Pancreas (tissue), 10 donors: ENCODE measurements at regions not wholly inside any gene's neighbourhood (a gene's known extent, or its start where the extent isn't known, plus 50 kb on each side); places are given as distances from the start of the nearest gene placed in this dataset.

ENCODE experiments used
- ATAC-seq, 4 donors: fragments of 200-7000 bp; cut with Tn5 transposase; one replicate each; pipeline versions ENCODE4 v1.8.0 to v1.9.1; 2020; ENCODE audit warnings: mild to moderate bottlenecking in 4 of 4, moderate library complexity in 4 of 4
- DNase-seq, 6 donors: peaks; one replicate each; pipeline ENCODE4 v3.0.0-alpha.2; 2020
- FAIRE-seq: peaks from 2 replicates; lab custom pipeline; 2012; peaks lifted over from hg19 to GRCh38; lab: Jason Lieb, UNC
- H3K27ac ChIP-seq, 4 donors: fragments of 200-600 bp; sonication (generic); 1 replicate in 3 of 4; 2 replicates in 1 of 4; pipeline versions ENCODE4 v1.5.0 to v1.8.0; 2020
- H3K27me3 ChIP-seq, 4 donors: fragments of 200-600 bp; one replicate each; pipeline ENCODE4 v1.8.0; 2021
- H3K36me3 ChIP-seq, 3 donors: fragments of 200-600 bp; sonication (generic) in 1 of 3; one replicate each; pipeline versions ENCODE4 v1.5.0 to v1.8.0; 2020 to 2021
- H3K4me1 ChIP-seq, 3 donors: fragments of 200-600 bp; one replicate each; pipeline ENCODE4 v1.8.0; 2021
- H3K4me3 ChIP-seq, 4 donors: fragments of 200-600 bp; sonication (generic) in 2 of 4; one replicate each; pipeline versions ENCODE4 v1.5.0 to v1.8.0; 2020 to 2021
- H3K9me3 ChIP-seq, 4 donors: fragments of 200-600 bp; one replicate each; pipeline ENCODE4 v1.8.0; 2021
- WGBS, 2 donors: extraction: QIAGEN DNeasy Blood & Tissue Kit; methylation state at CpG; one replicate each; pipeline ENCODE4 v1.1.7; 2013; 5-methylcytosine and 5-hydroxymethylcytosine counted together
- intact Hi-C, 3 donors: fragments of 100-400 bp; cut with DNase I; formaldehyde crosslinking; loops; one replicate each; pipeline versions ENCODE4 v1.11.1 to v1.14.2; 2022
- TF ChIP-seq, protein P1 (sequence below), 4 donors: fragments of 200-600 bp; sonication (generic) in 3 of 4; IDR thresholded peaks; one replicate each; pipeline versions ENCODE4 v1.5.0 to v1.8.0; 2021; ENCODE audit warnings: antibody characterized with exemption in 4 of 4
- donor health status: healthy with polysubstance abuse.
- donor health status: DM: no; HTN: no; CAD: no; lungs with moderate emphysema.
- donor health status: DM: no; HTN: no; CAD: no.
- donor health status: control.
- donor health status: control.
- donor health status: Bipolar disorder and iron deficiency.
- donor health status: DM: yes; HTN: yes; CAD: no.
- donor health status: DM: no; HTN: no; CAD: no.
- donor health status: DM: no; HTN: no; CAD: no.
- donor health status: DM: yes; HTN: yes; CAD: no.

DNA sequence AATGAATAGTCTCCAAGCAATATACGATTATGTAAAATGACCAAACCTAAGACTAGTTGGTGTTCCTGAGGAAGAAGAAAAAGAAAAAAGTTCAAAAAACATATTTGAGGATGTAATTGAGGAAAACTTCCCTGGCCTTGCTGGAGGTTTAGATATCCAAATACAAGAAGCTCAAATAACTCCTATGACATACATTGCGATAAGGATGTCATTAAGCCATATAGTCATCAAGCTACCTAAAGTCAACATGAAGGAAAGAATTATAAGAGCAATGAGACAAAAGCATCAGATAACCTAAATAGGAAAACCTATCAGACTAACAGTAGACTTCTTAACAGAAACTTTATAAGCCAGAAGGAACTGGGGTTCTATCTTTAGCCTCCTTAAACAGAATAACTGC is 231.1 kb downstream of the TUSC7 start:
- TF ChIP-seq, protein P1, sequence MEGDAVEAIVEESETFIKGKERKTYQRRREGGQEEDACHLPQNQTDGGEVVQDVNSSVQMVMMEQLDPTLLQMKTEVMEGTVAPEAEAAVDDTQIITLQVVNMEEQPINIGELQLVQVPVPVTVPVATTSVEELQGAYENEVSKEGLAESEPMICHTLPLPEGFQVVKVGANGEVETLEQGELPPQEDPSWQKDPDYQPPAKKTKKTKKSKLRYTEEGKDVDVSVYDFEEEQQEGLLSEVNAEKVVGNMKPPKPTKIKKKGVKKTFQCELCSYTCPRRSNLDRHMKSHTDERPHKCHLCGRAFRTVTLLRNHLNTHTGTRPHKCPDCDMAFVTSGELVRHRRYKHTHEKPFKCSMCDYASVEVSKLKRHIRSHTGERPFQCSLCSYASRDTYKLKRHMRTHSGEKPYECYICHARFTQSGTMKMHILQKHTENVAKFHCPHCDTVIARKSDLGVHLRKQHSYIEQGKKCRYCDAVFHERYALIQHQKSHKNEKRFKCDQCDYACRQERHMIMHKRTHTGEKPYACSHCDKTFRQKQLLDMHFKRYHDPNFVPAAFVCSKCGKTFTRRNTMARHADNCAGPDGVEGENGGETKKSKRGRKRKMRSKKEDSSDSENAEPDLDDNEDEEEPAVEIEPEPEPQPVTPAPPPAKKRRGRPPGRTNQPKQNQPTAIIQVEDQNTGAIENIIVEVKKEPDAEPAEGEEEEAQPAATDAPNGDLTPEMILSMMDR (IDR thresholded peaks at IDR 0.05), result no peak
- Histone ChIP-seq H3K9me3 (no peaks in the 10 kb centered on the region), H3K27ac (no peak overlapping the region), H3K4me1 (no peaks in the 10 kb centered on the region), H3K4me3 (no peak overlapping the region), H3K36me3 (no peaks in the 10 kb centered on the region), H3K27me3 (peaks cover 0 to 3% (median 0%) of the 10 kb centered on the region in 4 donors)
- intact Hi-C loops, result no loop called here
- ATAC-seq (no peak), FAIRE-seq (peak; percentile 34), DNase-seq (no peak)
- 92 to 96% methylated on average over 2 of the region's 2 CpGs for WGBS, 2 donors

DNA sequence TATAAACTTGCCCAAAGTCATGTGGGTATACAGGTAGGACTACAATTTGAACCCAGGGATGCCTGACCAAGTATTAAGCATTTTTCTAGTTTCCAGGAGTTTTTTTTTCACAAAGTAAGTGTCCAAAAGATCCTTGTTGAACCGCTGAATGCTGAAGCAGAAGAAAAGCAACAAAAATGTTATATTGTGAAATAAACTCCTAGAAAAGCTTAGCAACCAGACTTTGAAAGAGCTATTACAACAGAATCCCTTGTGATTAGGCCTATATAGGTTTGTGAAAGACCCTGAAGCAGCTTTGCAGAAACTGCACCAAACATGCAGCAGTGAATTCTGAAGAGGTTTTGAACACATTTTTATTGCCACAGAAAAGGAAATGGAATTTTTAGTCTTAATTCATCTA is 236.8 kb downstream of the TUSC7 start:
- H3K27ac ChIP-seq, result no peak overlapping the region
- no peaks in the 10 kb centered on the region for H3K4me1 ChIP-seq
- no peaks in the 10 kb centered on the region for H3K9me3 ChIP-seq
- intact Hi-C loops, result no loop called here
- no peaks in the 10 kb centered on the region for H3K27me3 ChIP-seq
- TF ChIP-seq, protein P1 (IDR thresholded peaks at IDR 0.05), result no peak
- H3K36me3 ChIP-seq, result no peaks in the 10 kb centered on the region
- 89 to 90% methylated on average over 1 of the region's 1 CpG for WGBS, 2 donors
- DNase-seq (no peak), FAIRE-seq (no peak), ATAC-seq (no peak)
- H3K4me3 ChIP-seq, result no peak overlapping the region

DNA sequence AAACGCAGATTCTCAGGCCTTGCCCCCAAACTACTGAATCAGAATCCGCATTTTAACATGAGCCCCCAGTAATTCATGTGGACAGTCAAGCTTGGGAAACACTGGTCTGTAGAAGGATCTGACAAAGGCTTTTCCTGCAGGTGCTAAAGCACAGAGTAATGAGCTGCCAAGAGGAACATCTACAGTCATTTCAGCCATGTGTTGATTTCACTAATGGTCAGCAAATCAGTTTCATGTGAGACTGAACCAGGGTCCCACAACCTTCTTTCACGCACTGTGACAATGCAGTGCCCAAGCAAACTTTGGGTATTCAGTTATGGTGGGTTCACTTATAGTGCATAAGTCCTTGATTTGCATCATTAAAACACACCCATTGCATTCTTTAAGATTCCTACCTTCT is 237.6 kb downstream of the TUSC7 start:
- Histone ChIP-seq H3K4me3 (no peak overlapping the region), H3K9me3 (no peaks in the 10 kb centered on the region), H3K36me3 (no peaks in the 10 kb centered on the region), H3K27ac (no peak overlapping the region), H3K4me1 (no peaks in the 10 kb centered on the region), H3K27me3 (no peaks in the 10 kb centered on the region)
- WGBS, 2 donors, result 90 to 93% methylated on average over 3 of the region's 3 CpGs
- TF ChIP-seq, protein P1 (IDR thresholded peaks at IDR 0.05), result no peak
- FAIRE-seq (no peak), DNase-seq (no peak), ATAC-seq (no peak)
- intact Hi-C loops, result no loop called here

DNA sequence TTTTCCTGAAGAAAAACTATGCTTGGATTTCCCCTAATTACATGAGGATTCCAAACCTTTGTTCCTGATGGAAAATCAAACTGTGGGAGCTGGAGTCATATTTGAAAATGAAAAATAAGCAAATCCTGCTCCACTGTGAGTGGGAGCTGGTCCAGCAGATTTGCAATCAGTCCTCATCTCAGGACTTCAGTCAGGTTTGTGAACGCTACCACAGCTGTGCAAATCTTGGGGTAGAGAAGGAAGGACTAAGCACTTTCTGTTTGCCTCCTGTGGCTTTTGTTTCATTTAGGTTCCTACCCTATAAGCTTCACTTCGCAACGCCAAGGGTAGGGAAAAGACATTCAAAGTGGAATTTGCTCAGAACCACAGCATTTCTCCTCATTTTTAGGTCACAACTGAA is 238.2 kb downstream of the TUSC7 start:
- Histone ChIP-seq H3K36me3 (no peaks in the 10 kb centered on the region), H3K27me3 (no peaks in the 10 kb centered on the region), H3K27ac (no peak overlapping the region), H3K4me3 (peak overlapping the region in 1 of 4 donors; percentile 19), H3K4me1 (no peaks in the 10 kb centered on the region), H3K9me3 (no peaks in the 10 kb centered on the region)
- FAIRE-seq (no peak), ATAC-seq (peak; percentile 77 to 85 (median 78)), DNase-seq (peak in 1 of 6 donors; percentile 25)
- TF ChIP-seq, protein P1 (IDR thresholded peaks at IDR 0.05), result no peak
- intact Hi-C loops, result no loop called here
- 14 to 18% methylated on average over 3 of the region's 3 CpGs for WGBS, 2 donors

DNA sequence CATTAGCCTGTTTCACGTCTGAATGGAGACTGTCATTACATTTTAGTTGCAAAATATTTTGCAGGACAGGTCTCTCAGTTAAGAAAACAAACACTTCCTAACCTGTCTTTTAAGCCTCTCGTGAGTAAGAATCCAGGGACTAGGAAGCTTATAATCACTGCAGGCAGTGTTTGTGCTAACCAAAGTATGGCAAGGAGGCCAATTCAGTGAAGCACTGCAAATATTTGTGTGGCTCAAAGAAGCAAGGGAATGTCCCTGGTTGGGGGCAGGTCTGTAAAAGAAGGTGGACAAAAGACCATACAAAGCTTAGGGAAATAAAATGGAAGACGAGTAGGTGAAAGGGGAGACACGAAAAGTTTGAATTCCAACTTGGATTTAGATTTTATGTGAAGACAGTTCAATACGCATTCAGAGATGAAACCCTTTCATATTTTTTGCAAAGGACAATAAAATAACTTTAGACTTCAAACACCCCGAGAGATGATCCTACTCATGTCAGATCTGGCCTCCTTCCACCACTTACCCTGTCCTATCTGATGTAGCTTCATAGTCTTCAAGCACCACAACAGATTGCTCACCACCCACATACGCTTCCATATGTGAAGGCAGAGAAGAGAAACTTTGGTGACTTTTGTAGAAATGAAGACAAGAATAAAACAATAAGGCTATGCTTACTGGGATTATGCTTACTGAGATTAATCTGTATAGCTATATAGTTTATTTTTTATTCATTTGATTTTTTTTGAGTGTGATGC is 240.9 kb downstream of the TUSC7 start:
- WGBS, 2 donors, result 69 to 75% methylated on average over 7 of the region's 7 CpGs
- Histone ChIP-seq H3K27ac (no peak overlapping the region), H3K4me1 (no peaks in the 10 kb centered on the region), H3K36me3 (no peaks in the 10 kb centered on the region), H3K27me3 (no peaks in the 10 kb centered on the region), H3K9me3 (no peaks in the 10 kb centered on the region), H3K4me3 (no peak overlapping the region)
- TF ChIP-seq, protein P1 (IDR thresholded peaks at IDR 0.05), result no peak
- no peak for ATAC-seq
- DNase-seq, result no peak
- intact Hi-C loops, result no loop called here
- FAIRE-seq, result no peak
